ENCODE measurements at regions not wholly inside any gene's neighbourhood (a gene's known extent, or its start where the extent isn't known, plus 50 kb on each side); places are given as distances from the start of the nearest gene placed in this dataset.
"Not testable (repeated sequence)": the region's sequence is repeated elsewhere in the genome, so short reads cannot be mapped to it uniquely, and the experiment has no call there.

DNA sequence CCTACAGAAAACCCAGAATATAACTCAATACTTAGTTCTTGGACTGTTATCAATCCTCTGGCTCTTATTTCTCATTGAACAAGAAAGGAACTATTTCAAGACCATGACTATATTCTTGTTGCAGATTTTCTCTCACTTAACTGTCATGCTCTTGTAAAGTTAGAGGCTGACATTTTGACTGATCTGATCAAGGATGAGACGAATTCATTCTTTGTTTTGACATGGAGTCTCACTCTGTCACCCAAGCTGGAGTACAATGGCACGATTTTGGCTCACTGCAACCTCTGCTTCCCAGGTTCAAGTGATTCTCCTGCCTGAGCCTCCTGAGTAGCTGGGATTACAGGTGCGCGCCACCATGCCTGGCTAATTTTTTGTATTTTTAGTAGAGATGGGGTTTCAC is 367.9 kb upstream of the SEMA3C start:
- not testable (repeated sequence) for DNase-seq (ENCODE audit: low spot score)

DNA sequence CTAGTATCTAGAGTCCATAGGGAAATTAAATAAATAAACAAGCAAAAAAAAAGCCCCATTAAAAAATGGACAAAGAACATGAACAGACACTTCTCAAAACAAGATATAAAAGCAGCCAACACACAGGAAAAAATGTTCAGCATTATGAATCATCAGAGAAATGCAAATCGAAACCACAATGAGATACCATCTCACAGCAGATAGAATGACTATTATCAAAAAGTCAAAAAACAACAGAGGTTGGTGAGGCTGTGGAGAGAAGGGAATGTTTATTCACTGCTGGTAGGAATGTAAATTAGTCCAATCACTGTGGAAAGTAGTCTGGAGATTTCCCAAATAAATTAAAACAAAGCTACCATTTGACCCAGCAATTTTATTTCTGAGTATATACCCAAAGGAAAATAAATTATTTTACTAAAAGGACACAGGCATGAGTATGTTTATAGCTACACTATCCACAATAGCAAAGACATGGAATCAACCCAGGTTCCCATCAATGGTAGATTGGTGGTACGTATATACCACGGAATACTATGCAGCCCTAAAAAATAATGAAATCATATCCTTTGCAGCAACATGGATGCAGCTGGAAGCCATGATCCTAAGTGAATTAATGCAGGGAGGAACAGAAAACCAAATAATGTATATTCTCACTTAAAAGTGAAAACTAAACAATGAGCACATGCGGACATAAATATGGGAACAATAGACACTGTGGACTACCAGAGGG is 366.5 kb upstream of the SEMA3C start:
- no peak for DNase-seq (ENCODE audit: low spot score)

DNA sequence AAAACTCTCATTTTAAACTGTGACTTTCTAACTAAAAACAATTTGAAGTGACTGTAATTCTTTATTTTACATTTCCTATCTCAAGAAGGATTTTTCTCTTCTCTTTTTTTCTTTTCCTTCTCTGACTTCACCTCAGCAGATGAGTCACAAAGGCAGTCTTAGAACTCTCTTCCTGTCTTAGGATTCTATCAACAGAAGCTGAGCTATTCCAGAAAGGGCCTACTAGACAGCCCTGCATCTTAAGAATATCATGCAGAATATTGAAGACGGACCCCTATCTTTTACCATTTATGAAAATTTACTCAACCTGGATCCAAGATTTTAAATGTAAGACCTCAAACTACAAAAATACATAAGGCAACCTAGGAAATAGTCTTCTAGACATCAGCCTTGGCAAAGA is 365.7 kb upstream of the SEMA3C start:
- no peak for DNase-seq (ENCODE audit: low spot score)

DNA sequence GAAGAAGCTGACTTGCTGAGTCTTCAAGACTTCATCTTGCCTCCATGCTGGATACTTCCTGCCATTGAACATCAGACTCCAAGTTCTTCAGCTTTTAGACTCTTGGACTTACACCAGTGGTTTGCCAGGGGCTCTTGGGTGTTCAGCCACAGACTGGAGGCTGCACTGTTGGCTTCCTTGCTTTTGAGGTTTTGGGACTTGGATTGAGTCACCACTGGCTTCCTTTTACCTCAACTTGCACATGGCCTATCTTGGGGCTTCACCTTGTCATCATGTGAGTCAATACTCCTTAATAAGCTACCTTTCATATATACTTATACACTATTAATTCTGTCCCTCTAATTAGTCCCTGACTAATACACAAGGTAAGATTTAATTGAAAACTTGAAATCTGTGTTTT is 361.7 kb upstream of the SEMA3C start:
- no peak for DNase-seq (ENCODE audit: low spot score)

DNA sequence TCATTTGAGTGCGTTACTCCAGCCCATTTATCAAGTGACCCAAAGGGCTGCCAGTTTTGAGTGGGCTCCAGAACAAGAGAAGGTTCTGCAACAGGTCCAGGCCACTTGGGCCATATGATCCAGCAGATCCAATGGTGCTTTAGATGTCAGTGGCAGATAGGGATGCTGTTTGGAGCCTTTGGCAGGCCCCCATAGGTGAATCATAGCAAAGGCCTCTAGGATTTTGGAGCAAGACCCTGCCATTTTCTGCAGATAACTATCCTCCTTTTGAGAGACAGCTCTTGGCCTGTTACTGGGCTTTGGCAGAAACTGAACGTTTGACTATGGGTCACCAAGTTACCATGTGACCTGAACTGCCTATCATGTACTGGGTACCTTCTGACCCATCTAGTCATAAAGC is 358.8 kb upstream of the SEMA3C start:
- no peak for DNase-seq (ENCODE audit: low spot score)

DNA sequence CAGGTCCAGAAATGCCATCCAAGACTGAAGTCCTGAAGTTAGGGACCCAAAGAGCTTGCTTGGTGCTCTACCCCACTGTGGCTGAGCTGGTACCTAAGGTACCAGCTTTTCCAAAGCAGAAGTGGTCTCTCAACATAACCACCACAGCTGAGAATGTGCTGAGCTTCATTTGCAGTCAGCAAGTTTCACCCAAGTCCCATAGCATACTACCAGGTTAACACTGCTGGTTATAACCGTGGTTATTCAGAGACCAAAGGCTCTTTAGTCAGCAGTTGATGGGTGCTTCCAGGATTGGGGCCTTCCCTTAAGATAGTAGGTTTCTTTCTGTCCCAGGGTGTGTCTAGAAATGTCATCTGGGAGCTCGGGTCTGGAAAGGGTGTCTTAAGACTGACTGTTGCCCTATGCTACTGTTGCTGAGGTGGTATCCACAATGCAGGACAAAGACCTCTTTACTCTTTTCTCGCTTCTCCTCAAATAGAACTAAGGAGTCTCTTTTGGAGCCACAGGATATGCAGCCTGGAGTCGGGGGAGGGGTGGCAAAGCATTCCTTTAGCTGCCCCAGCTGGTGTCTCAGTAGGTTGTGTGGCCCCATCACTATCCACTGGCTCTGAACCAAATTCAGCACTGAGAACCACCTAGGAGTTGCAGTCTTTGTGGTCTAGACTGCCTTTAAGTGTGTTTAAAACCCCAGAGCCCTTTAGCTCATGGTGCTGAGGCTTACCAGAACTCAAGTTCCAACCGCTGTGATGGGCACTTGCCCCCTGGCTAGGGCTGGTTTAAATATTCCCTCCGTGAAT is 354.9 kb upstream of the SEMA3C start:
- DNase-seq (ENCODE audit: low spot score): no peak

DNA sequence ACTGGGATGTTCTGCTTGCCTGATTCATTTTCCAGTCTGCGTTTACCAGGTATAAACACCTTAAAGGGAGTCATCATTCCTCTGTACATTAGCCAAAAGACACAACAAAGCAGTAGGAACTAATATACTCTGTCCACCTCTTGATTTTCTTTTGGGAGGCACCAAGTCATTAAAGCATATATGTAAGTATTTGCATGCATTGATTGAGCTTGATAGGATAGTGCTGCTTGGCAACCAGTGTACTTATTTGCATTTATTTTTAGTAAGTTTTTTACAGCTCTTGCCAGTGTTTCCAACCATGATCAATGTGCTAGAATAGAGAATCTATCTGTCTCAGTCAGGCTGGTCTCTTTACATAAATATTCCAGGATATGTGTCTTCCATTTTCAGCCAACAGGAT is 353.3 kb upstream of the SEMA3C start:
- DNase-seq (ENCODE audit: low spot score): no peak

DNA sequence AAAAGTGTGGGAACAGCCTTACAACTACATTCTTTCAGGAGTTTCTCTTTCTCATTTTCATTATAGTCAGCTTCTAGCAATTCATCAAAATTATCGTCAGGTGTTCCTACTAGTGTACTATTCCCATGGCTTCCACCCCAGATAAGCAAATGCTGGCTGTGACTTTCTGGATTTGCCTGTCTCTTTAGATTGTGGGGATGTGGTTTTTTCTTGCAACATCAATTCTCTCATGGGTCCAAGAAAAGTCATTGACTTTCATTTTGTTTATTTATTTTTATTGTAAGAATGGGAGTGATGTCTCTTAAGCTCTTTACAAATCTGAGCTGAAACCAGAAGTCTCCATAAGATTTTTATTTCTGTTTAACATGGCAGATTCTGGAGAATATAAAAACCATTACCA is 349.7 kb upstream of the SEMA3C start:
- DNase-seq (ENCODE audit: low spot score): no peak

DNA sequence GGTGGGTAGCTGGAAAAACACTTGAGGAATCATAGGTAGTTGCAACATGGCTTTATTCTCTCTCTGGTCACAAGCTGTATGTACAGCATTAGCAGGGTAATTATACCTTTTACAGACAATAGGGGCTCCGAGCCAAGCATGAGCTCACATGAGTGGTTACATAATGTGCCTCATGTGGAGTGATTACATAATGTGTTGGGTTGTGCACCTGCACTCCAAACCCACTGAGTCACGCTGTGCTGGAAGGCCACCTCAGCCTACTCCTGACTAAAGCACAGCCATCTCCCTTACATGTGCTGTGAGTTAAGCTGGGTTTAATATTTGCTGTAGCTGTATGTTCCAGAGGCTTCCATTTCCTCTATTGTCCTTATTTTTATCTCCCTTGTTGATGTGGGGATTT is 348.7 kb upstream of the SEMA3C start:
- no peak for DNase-seq (ENCODE audit: low spot score)

DNA sequence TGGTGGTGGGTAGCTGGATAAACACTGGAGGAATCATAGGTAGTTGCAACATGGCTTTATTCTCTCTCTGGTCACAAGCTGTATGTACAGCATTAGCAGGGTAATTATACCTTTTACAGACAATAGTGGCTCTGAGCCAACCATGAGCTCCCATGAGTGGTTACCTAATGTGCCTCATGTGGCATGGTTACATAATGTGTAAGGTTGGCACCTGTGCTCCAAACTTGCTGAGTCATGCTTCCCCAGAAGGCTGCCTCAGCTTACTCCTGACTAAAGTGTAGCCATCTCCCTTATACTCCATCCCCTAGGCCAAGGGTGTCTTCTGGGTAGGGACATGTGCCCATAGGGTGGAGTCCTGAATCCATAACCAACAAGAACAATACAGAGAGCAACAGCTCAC is 345.3 kb upstream of the SEMA3C start:
- DNase-seq (ENCODE audit: low spot score): no peak

DNA sequence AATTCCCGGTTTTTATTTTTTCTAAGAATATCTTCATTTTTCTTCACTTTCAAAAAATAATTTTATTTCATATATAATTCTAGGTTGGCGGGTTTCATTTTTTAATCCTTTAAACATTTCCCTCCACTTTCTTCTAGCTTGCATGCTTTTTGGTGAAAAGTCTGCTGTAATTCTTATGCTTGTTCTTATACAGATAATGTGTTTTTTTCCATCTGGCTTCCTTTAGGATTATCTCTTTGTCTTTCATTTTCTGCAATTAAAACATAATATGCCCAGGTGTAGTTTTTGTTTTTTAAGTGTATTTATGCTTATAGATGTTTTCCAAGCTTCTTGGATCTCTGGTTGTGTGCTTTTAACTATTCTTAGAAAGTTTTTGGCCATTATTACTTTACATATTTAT is 341.3 kb upstream of the SEMA3C start:
- DNase-seq (ENCODE audit: low spot score): no peak

DNA sequence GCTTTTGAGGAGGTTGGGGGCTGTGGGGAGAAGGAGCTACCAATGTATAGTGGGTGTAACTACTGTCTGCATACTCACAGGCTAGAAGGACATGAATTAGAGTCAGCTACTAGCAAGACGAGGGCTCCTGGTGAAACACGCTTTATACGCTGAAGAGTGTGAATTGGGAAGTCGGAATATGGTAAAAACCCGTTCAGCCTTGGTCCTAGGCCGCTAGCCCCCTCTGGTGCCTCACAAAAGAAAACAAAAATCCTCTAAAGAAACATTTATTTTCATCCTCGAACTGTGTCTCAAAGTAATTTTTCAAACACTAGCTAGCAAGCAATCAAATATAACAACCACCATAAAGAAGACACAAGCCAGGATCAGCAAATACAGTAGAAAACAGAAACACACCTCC is 338.1 kb upstream of the SEMA3C start:
- no peak for DNase-seq (ENCODE audit: low spot score)

DNA sequence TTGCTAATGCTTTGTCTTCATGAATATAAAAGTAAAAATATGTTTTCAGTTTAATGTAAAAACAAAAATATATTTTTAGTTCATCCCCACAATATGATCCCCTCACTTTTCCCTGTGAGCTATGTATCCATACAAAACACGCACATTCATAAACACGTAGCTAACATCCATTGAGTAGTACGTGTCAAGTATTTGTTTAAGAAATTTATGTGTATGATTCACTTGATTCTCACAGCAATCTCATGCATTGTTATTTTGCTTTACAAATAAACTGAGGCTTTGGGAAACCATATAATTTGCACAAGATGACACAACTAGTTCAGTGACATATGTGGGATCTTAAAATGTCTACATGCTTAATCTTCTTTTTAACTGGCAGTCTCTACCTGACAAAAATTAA is 329.6 kb upstream of the SEMA3C start:
- DNase-seq (ENCODE audit: low spot score): no peak

DNA sequence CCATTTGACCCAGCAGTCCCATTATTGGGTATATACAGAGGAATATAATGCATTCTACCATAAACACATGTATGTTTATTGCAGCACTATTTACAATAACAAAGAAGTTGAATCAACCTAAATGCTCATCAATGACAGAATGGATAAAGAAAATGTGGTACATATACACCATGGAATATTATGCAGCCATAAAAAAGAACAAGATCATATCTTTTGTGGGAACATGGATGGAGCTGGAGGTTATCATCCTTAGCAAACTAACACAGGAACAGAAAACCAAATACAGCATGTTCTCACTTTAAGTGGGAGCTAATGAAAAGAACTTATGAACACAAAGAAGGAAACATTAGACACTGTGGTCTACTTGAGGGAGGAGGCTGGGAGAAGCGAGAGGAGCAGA is 328.5 kb upstream of the SEMA3C start:
- DNase-seq (ENCODE audit: low spot score): not testable (repeated sequence)

DNA sequence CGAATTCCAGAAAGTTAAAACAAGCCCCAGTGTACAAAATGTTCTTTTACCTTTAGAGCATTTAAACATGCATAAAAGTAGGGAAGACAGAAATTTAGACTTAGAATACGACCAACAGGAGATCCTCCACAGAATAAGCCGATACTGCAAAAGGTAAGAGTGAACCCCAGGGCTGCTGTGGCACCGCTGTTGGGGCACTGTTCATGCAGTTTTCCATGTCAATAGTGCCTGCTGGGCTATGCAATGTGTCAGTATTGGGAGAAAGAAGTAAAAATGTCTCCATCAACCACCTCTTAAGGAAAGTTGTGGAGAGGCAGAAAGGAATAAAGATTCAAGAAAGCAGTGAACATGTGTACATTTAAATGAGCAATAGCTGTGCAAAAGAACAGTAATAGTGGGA is 326.5 kb upstream of the SEMA3C start:
- DNase-seq (ENCODE audit: low spot score): no peak

DNA sequence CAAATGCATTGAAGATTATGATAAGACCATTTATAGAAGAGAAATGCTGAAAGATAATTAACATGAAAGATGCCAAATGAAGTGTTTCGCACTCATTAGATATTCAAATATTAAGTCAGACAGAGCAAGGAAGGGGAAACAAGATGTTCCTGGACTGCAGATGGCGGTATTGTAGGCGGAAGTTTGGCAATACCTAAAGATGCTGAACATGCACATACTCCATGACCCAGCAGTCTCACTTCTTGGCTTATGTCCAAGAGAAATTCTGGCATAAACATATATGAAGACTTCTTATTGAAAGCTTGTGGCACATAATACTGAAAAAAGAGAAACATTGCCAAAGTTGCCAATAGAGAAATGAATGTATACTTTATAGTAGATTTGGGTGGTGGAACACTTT is 325.4 kb upstream of the SEMA3C start:
- no peak for DNase-seq (ENCODE audit: low spot score)

DNA sequence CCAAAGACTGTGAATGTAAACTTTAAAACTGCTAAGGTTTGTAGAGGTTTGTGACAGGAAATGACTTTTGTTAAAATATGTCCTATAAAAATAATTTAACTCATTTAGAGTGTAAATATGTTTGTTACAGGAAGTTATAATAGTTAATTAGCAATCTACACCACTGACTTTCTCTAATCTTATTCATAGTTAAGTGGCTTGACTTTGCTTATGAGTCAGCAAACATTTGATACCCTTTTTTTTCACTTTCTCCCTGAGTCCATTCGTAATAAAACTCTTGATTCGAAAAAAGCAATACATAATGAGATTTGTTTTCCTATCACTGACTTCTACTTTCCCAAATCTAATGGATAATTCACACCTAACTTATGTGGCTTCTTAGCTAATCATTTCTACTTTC is 317.7 kb upstream of the SEMA3C start:
- DNase-seq (ENCODE audit: low spot score): no peak

DNA sequence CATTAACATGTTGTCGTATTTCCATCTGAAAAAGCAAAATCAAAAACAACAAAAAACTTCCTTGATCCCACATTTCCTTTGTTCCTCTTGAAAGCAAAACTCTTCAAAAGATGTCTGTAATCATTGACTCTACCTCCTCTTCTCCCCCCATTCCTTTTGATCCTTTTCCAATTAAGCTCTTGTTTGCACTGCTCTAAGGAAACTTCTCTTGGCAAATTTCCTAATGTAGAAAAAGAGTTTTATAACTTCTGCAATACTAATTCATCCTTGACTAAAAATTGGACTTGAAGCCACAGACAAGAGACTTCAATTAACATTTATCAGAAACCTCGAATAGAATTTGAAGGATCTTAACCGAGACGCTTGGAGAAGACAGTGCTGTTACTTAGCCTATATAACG is 317.1 kb upstream of the SEMA3C start:
- DNase-seq (ENCODE audit: low spot score): no peak

DNA sequence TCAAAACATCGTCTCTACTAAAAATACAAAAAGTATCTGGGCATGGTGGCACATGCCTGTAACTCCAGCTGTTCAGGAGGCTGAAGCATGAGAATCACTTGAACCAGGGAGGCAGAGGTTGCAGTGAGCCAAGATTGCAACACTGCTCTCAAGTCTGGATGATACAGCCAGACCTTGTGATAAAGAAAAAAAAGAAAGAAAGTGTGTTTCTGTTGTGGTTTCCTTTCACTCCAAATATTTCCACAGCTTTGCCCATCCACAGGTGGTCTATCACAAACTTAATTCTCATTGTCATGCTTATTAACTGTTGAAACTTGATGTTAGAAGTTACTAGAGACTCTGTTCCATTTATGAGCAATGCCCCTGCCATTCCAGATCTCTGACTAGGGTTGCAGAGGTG is 316.0 kb upstream of the SEMA3C start:
- no peak for DNase-seq (ENCODE audit: low spot score)

DNA sequence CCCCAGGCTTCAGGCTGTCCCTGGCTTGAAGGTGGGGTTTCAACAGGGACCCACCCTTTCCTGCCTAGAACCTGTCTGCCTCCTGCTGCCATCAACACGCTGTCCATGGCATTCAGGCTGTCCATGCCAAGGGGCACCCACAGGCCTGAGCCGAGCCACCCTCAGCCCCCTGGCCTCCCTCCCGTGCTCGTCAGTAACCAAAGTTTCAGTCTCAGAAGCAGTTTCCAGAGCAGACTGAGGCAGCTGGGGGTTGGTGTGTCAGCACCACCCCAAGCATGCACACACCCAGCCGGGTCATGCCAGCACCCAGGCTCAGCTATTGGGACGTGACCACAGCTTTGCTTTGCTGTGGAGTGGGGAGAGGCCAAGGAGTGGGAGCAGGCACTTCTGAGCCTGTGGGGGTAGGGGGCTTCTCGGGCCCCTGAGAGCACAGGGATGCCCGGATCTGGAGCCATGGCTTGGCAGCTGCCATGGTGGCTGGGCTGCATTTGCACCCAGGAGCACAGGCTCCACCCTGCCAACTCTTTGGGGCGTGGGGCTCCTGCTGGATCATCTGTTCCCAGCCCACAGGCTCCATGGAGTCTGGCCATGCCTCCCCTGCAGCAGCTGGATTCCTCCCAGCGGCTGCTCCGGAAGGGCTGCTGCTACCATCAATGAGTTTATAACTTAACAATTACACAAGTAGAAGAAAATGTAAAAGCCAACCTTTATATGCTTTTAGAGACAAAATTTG is 314.5 kb upstream of the SEMA3C start:
- DNase-seq (ENCODE audit: low spot score): no peak

DNA sequence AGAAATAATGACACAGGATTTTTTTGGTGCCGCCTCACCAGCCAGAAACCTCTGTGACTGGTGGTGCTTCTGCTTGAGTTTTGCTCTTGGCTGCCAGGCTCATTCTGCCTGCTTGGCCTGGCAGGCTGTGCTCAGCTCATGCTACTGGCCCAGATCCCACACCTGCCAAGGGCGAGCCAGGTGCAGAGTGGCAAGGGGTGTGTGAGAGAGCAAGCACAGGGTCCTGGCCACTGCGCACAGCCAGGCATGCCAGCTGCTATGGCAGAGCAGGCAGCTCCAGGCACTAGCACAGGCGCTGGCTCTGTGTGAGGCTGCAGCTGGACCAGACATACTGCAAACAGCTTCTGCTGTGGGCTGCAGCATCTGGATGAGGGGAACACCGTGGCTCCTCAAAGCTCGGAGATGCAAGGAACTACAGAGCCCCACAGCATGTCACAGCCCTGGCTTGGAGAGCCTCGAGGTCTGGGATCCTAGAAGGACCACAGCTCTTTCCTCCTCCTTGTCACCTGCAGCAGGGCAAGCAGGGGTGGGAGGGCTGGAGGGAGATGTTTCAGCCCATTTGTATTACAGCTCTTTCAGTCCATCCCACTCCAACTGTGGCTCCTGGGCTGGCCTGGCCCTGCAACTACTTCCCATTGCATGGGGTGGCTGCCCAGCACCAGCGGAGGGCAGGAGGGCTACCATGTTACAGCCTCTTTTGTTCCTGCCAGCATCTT is 313.4 kb upstream of the SEMA3C start:
- no peak for DNase-seq (ENCODE audit: low spot score)

DNA sequence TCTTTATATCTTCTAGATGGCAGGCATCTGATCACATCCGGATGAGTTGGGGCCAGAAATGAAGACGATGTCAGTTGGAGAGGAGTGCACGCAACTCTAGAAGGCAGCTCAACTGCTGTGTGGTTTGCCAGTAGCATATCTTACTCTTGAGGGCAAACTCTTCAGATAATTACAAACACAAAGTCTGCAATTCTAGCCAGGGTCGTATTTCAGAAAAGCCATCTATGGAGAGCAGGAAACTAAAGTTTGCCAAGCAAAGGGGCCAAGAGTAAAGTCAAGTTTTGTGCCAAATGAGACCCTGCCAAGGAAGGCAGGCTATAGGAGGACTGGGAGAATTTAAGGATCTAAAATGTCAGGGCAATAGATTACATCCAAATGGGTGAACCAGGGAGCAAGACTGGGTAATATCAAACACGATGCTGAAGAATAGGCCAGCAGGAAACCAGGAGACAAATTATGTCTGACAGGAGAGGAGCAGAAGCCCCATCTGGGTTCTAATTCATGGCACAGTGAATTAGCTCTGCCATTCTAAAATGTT is 312.5 kb upstream of the SEMA3C start:
- no peak for DNase-seq (ENCODE audit: low spot score)

Measured in putamen (tissue), 1 donor.